Lower lobe of right lung (tissue), 2 donors: ENCODE measurements at regions not wholly inside any gene's neighbourhood (a gene's known extent, or its start where the extent isn't known, plus 50 kb on each side); places are given as distances from the start of the nearest gene placed in this dataset.

Source experiments
- ATAC-seq, 2 donors: fragments of 200-7000 bp; cut with Tn5 transposase; one replicate each; pipeline ENCODE4 v1.9.1; 2020 to 2022; ENCODE audit warnings: mild to moderate bottlenecking in 2 of 2, moderate library complexity in 2 of 2
- DNase-seq: peaks from one replicate; pipeline ENCODE4 v3.0.0-alpha.2; 2020
- H3K27ac ChIP-seq: fragments of 200-600 bp; one replicate; pipeline ENCODE4 v1.8.0; 2022
- H3K27me3 ChIP-seq: fragments of 200-600 bp; one replicate; pipeline ENCODE4 v1.8.0; 2022; ENCODE audit warnings: low read depth
- H3K36me3 ChIP-seq: fragments of 200-600 bp; one replicate; pipeline ENCODE4 v1.8.0; 2022; ENCODE audit warnings: mild to moderate bottlenecking
- H3K4me1 ChIP-seq: fragments of 200-600 bp; one replicate; pipeline ENCODE4 v1.8.0; 2022
- H3K4me3 ChIP-seq: fragments of 200-600 bp; one replicate; pipeline ENCODE4 v1.8.0; 2022; ENCODE audit warnings: mild to moderate bottlenecking
- H3K9me3 ChIP-seq: fragments of 200-600 bp; one replicate; pipeline ENCODE4 v1.8.0; 2022
- CTCF ChIP-seq: fragments of 200-600 bp; IDR thresholded peaks from one replicate; pipeline ENCODE4 v1.8.0; 2022; ENCODE audit warnings: antibody characterized with exemption, mild to moderate bottlenecking
- intact Hi-C: fragments of 100-400 bp; cut with DNase I; formaldehyde crosslinking; loops from one replicate; pipeline ENCODE4 v1.11.0; 2022
- donor health status: DM: no; HTN: yes; CAD: no; lungs with severe emphysema.

- no peak for DNase-seq
- no peaks in the 10 kb centered on the region for H3K27me3 ChIP-seq
- H3K4me1 ChIP-seq: peaks cover 6% of the 10 kb centered on the region
- no peak for ATAC-seq
- no peaks in the 10 kb centered on the region for H3K36me3 ChIP-seq
- intact Hi-C loops: no loop called here
- H3K4me3 ChIP-seq: no peak overlapping the region
- no peak overlapping the region for H3K27ac ChIP-seq
- H3K9me3 ChIP-seq: no peaks in the 10 kb centered on the region
- TF ChIP-seq CTCF: no peak
Observed at GRCh38 chr3:24589931-24590880, 95.6 kb upstream of the THRB start.

- Histone ChIP-seq H3K9me3 (no peaks in the 10 kb centered on the region), H3K4me3 (no peak overlapping the region), H3K27me3 (no peaks in the 10 kb centered on the region), H3K36me3 (no peaks in the 10 kb centered on the region), H3K4me1 (peaks cover 6% of the 10 kb centered on the region), H3K27ac (no peak overlapping the region)
- TF ChIP-seq CTCF: no peak
- intact Hi-C loops: no loop called here
- no peak for ATAC-seq
- no peak for DNase-seq
Observed at GRCh38 chr3:24591191-24591590, 96.5 kb upstream of the THRB start.

GRCh38 chr3:24591661-24592555 lies 97.3 kb upstream of the THRB start:
- no peak for DNase-seq
- H3K4me1 ChIP-seq: peaks cover 6% of the 10 kb centered on the region
- no peaks in the 10 kb centered on the region for H3K9me3 ChIP-seq
- H3K27me3 ChIP-seq: no peaks in the 10 kb centered on the region
- H3K4me3 ChIP-seq: no peak overlapping the region
- H3K36me3 ChIP-seq: no peaks in the 10 kb centered on the region
- no peak for ATAC-seq
- H3K27ac ChIP-seq: no peak overlapping the region
- TF ChIP-seq CTCF: no peak
- intact Hi-C loops: no loop called here

GRCh38 chr3:24594161-24594560 lies 99.5 kb upstream of the THRB start:
- no peaks in the 10 kb centered on the region for H3K36me3 ChIP-seq
- intact Hi-C loops: no loop called here
- no peak for ATAC-seq
- no peak for TF ChIP-seq CTCF
- no peak for DNase-seq
- no peak overlapping the region for H3K27ac ChIP-seq
- no peaks in the 10 kb centered on the region for H3K27me3 ChIP-seq
- H3K4me3 ChIP-seq: no peak overlapping the region
- peaks cover 11% of the 10 kb centered on the region for H3K4me1 ChIP-seq
- no peaks in the 10 kb centered on the region for H3K9me3 ChIP-seq

- no peak for TF ChIP-seq CTCF
- DNase-seq (no peak), ATAC-seq (peak in 1 of 2 donors; percentile 77)
- intact Hi-C loops: no loop called here
- Histone ChIP-seq H3K36me3 (no peaks in the 10 kb centered on the region), H3K9me3 (no peaks in the 10 kb centered on the region), H3K27me3 (no peaks in the 10 kb centered on the region), H3K27ac (no peak overlapping the region), H3K4me1 (peaks cover 11% of the 10 kb centered on the region), H3K4me3 (no peak overlapping the region)
Observed at GRCh38 chr3:24595796-24596195, 101.1 kb upstream of the THRB start.
